HG03520 (cell line): ENCODE measurements at regions not wholly inside any gene's neighbourhood (a gene's known extent, or its start where the extent isn't known, plus 50 kb on each side); places are given as distances from the start of the nearest gene placed in this dataset.

Experiments
- ATAC-seq: cut with Tn5 transposase; IDR thresholded peaks from one replicate; pipeline ENCODE4 v1.9.1; 2021; ENCODE audit warnings: mild to moderate bottlenecking, moderate library complexity; ENCODE audit not compliant: unreplicated experiment

DNA sequence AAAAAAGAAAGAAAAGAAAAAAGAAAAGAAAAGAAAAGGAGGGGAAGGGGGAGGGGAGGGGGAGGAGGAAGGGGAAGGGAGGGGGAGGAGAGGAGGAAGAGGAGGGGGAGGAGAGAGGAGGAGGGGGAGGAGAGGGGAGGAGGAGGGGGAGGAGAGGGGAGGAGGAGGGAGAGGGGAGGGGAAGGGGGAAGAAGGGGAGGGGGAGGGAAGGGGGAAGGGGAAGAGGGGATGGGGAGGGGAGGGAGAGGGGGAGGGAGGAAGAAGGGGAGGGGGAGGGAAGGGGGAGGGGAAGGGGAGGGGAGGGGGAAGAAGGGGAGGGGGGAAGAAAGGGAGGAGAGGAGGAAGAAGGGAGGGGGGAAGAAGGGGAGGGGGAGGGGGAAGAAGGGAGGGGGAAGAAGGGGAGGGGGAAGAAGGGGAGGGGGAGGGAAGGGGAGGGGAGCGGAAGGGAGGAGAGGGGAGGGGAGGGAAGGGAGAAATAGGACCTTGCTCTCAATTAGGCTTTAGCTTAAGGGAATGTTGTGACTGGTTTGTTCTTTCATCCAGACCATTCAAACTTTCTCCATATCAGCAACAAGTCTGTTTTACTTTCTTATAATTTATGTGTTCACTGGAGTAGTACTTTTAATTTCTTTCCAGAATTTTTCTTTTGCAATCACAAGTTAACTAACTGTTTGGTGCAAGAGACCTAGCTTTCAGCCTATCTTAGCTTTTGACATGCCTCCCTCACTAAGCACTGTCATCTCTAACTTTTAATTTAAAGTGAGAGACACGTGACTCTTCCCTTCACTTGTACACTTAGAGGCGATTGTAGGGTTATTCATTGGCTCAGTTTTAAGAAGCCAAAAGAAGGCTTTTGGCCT, 76.5 kb upstream of the EGLN3 start:
- ATAC-seq = no peak

DNA sequence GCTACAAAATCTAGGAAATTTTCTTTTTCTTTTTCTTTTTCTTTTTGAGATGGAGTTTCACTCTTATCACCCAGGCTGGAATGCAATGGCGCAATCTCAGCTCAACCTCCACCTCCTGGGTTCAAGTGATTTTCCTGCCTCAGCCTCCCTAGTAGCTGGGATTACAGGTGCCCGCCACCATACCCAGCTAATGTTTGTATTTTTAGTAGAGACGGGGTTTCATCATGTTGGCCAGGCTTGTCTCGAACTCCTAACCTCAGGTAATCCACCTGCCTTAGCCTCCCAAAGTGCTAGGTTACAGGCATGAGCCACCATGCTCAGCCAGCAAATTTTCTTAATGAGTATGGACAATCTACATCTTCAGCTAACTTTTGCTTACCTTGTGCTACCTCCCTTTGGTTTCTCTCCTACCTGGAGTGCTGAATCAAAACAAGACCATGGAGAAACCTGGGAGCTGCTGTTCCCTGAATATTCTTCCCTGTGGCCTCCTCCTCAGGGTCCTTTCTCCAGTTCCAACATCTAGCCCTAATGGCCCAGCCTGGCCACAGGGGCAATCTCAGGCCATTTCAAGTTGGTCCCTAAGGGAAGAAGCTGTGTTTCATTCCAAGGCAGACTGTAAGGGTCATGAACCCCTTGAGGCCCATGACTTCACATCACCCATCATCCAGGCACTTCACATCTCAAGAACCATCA, 74.6 kb upstream of the EGLN3 start:
- ATAC-seq = no peak

DNA sequence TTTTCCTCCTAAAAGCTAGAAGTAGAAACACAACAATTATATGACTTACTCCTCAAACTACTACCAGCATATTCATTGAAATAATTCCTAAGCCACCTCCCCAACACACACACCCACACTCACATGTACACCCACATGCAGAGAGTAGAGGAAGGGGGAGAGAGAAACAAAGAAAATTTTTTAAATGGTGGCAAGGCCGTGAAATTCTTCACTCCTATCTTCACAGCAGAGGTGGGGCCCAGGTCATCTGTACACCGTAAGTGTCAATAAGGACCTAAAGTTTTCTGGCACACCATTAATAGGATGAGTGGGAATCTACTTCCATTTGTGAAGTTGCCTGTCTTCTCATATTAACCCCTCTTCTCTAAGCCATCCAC, 73.9 kb upstream of the EGLN3 start:
- ATAC-seq = no peak

DNA sequence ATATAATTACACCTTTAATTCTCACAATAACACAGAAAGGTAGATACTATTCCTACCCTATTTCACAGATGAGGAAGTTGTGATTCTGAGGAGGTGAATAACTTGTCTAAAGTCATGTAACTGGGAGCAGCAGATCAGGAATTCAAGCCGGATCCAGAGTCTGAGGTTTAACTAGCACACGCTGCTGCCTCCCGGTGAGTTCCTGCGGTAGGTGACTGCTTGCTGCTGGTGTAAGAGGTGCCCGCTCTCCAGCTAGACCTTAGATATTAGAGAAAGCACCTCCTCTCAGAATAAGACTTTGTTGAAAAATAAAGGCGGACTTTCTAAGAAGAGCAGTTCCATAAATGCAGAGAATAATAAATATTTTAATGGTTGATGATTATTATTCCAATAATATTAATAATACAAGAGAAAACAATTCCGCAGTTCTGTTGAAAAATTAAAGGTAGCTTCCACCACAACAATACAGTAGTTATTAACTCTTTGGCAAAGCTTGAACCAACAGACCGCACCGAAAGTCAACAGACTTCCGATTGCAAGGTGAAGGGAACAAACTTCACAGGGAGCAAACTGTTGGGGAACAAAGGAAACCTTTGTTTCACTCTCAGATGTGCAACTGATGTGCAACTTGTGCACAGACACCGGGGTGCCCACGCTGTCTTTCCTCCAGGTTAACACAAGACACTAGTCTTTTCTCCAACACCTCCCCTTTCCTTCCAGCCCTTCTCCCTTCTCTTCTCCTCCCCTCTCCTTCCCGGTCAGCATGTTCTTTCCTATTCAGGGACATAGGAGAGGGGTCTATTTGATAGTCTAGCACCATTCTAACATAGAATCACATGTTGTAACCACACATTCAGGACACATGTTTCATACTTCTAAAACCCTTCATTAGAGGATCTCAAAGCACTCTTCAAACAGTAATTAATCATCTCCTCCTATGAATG, 73.2 kb upstream of the EGLN3 start:
- ATAC-seq = no peak

DNA sequence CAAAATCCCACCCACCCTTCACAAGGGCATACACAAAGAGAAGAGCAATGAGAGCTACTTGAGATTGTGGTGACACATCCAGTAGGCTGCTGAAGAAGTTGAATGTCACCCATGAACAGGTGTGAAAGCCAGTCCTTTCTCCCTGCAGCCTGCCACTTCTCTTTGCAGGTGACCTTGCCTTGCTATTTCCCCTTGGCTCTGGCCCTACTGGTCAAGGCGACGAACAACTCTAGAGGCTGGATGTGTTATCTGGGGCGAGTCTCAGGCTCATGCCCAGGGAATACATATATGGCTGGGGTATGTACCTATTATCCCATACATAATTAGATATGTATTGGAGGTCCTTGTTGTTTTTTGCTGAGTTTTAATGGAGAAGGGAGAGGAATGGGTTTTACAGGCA, 70.2 kb upstream of the EGLN3 start:
- no peak for ATAC-seq

DNA sequence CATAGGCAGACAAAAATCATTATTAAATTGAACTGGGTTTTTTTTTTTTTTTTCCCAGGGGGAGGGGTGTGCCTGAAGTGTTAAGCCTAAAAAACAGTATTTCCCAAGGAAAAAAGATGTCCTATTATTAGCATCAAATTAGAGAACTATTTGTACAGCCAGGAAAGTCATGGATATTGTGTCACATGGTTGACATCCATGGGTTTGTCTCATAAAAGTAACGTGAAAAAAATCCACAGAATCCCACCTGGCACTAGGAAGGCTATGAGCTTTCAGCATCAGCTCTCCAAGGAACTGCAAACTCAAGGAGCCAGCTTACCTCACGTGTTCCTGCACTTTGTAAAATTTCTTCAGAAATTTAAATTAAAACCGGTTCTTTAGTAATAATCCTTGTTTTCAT, 69.1 kb upstream of the EGLN3 start:
- ATAC-seq = no peak

DNA sequence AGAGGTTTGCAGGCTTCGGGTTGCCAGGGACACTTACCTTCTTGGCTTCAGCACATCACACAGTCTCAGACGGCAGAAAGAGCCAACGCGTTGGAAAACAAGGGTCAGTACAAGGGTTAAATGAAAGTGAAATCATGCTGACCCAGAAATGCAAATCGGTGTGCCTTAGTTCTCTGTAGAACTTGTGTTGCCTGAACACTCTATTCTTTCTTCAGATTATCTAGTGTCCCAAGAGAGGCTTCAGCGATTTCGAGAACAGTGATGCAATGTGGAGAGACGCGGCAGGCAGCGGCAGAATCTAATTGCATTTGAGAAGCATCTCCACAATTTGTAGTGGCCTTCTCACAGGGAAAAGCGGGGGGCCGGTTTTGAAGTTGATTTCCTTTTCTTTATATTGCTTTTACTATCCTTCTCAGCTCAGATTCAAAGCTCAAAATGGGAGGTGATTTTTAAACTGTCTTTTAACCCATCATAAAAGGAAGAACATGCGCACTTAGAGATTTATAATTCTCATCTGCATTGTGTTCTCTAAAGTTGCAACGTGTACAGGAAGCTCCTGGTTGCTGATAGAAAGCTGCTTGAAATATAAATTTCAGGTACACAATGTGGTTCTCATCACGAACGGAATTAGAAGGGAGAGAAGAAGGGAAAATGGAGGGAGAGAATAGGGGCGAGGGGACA, 67.8 kb upstream of the EGLN3 start:
- ATAC-seq = peak; percentile 49

GRCh38 chr14:34018125-34018524, 67.3 kb upstream of the EGLN3 start:
- no peak for ATAC-seq

- ATAC-seq = no peak
These were observed 64.5 kb upstream of the EGLN3 start for GRCh38 chr14:34015383-34015782.

DNA sequence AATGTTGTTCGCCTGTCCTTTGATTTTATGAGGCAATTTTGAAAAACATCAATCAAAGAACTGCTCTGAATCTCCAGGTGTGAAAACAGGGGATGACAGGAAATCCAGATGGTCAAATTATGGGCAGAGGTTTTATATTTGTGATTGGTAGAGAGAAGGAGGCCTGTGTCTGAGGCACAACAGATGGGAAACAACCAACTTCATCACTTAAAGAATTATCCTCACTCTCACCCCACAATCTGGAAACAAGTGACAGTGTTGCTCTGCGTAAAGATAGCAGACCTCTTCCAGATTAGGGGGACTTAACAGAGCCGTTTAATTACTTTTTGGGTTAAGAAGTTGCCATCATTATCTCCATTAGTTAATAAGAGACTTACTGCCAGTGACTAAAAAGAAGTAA, 64.1 kb upstream of the EGLN3 start:
- ATAC-seq = no peak

GRCh38 chr14:34013721-34014060, 62.8 kb upstream of the EGLN3 start:
- peak; percentile 43 for ATAC-seq

- ATAC-seq = peak; percentile 71
These were observed 62.3 kb upstream of the EGLN3 start for GRCh38 chr14:34012978-34013720.

DNA sequence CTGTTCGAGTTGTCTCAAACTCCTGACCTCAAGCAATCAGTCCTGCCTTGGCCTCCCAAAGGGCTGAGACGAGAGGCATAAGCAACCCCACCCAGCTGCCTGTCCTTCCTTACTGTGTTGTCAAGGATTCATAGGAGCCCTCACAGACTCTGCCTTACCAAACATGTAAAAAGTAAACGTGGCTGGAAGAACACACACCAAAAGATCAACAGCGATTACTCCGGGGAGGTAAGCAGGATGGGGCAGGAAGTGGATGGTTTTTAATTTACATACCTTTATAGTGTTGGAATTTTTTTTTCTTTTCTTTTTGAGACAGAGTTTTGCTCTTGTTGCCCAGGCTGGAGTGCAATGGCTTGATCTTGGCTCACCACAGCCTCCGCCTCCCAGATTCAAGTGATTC, 61.5 kb upstream of the EGLN3 start:
- no peak for ATAC-seq

DNA sequence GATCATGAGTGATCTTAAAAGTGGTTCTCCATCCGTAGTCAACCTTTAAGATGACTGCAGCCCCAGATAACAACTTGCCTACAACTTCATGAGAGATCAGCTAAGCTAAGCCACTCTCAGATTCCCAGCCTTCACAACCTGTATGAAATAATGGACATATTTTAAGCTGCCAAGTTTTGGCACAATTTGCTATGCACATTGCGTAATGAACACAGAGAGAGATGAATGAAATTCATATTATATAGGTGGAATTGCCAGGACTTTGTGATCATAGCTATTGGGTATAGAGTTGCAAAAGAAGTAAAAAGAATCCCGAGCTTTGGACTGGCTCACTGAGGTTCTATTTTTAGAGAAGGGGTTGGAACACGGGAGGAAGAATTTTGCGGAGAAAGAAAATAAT, 59.1 kb upstream of the EGLN3 start:
- no peak for ATAC-seq

DNA sequence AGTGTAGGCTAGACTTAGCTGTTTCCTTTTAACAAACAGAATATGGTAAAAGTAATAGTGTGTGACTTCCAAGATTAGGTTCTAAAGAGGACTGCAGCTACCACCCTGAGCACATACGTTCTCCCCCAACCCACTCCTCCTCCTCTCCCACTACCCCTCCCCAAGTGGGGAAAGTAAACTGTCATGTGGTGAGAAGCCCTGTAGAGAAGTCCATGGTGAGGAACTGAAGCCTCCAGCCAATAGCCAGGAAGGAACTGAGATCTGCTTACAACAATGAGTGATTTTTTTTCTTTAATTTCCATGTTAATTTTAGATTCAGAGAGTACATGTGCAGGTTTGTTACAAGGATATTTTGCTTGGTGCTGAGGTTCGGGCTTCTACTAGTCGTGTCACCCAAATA, 57.0 kb upstream of the EGLN3 start:
- ATAC-seq = no peak

GRCh38 chr14:34005901-34006300, 55.0 kb upstream of the EGLN3 start:
- ATAC-seq = no peak

DNA sequence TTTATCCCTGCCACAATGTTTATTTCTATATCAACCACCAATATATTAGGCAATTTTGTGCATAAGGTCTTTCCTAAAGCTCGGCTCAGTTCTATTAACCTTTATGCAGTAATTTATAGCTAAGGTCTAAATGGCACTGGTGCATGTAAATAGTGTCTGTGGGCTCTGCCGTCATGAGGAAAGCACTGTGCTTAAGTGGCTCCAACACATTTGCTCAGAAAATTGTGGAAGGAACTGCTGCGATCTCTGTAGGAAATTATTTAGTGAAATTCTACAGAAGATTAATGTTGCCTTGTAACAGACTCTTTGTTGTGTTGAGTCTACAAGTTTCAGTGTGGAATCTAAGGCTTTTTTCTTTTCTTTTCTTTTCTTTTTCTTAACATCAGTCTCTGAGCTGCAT, 54.0 kb upstream of the EGLN3 start:
- no peak for ATAC-seq

DNA sequence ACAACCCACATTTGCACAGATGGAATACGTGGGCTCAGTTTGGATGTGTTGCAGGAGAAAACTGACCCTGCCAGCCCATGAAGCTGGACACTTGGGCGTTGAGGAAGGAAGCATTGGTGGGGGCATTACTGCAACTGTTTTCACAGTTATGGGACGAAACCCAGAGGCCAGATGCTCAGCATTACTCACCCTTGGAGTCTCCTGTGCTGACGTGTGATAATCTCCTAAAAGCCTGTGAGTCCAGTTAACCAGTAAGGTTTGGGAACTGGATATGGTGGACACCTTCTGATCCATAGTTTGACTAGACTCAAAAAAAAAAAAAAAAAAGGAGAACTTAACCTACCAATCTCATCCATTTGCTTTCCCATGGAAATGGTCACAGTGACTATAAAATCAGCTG, 52.8 kb upstream of the EGLN3 start:
- no peak for ATAC-seq

DNA sequence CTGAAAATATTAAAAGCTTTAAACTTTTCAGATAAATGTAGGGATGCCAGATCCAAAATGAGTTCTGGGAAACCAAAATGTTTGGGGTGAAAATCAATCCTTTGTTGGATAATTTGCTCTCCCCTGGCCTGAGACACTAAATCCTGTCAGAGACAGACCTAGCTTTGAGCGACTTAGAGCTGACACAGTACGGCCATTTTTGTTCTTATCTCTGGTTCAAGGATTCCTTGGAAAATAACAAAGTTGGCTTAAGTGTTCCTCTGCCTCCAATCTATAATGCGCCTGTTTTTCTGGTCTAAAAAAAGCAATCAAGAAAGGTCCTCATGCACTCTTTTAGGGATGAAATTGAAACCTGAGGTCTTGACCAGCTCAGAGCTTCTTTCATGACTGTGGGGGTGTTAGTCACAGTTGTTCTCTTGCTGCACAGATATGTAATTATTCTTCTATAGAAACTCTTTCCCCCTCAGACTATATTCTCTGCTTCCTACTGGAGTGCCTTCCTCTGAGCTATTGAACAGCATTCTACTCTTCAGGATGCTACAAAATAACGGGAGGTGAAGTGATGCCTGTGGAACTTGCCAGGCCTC, 52.3 kb upstream of the EGLN3 start:
- ATAC-seq = no peak
